Nephron (organoid): ENCODE measurements at regions not wholly inside any gene's neighbourhood (a gene's known extent, or its start where the extent isn't known, plus 50 kb on each side); places are given as distances from the start of the nearest gene placed in this dataset.

Experiments
- H3K27ac Mint-ChIP-seq, 3 experiments: 2 replicates each; pipeline ENCODE4 v1.8.0; 2020; ENCODE audit warnings: mixed read lengths in 3 of 3, mild to moderate bottlenecking in 2 of 3, moderate library complexity in 1 of 3
- H3K27me3 Mint-ChIP-seq: 2 replicates; pipeline ENCODE4 v1.8.0; 2021; ENCODE audit warnings: low read depth, mild to moderate bottlenecking, moderate library complexity, mixed read lengths
- H3K36me3 Mint-ChIP-seq: 2 replicates; pipeline ENCODE4 v1.8.0; 2020; ENCODE audit warnings: low read depth, mixed read lengths
- H3K4me1 Mint-ChIP-seq: 2 replicates; pipeline ENCODE4 v1.8.0; 2020; ENCODE audit warnings: mixed read lengths
- H3K4me3 Mint-ChIP-seq, 3 experiments: 2 replicates each; pipeline ENCODE4 v1.8.0; 2020; ENCODE audit warnings: mild to moderate bottlenecking in 3 of 3, mixed read lengths in 3 of 3, moderate library complexity in 2 of 3
- H3K9me3 Mint-ChIP-seq: 2 replicates; pipeline ENCODE4 v1.8.0; 2020; ENCODE audit warnings: mixed read lengths
- CTCF ChIP-seq, 3 experiments: fragments of 200-600 bp; sonication (generic); IDR thresholded peaks; one replicate each; pipeline ENCODE4 v1.5.0; 2021; ENCODE audit warnings: antibody characterized with exemption in 3 of 3; ENCODE audit not compliant: unreplicated experiment in 3 of 3

- TF ChIP-seq CTCF (IDR thresholded peaks at IDR 0.05; ENCODE audit: unreplicated experiment in 3 of 3): no peak
Measured at GRCh38 chr5:74361406-74362358, 278.8 kb downstream of the ENC1 start.

GRCh38 chr5:74360535-74361210 lies 279.9 kb downstream of the ENC1 start:
- TF ChIP-seq CTCF (IDR thresholded peaks at IDR 0.05; ENCODE audit: unreplicated experiment in 3 of 3): no peak
- no peaks in the 10 kb centered on the region for H3K36me3 Mint-ChIP-seq
- H3K4me1 Mint-ChIP-seq: peaks cover 56% of the 10 kb centered on the region
- H3K27ac Mint-ChIP-seq: peak overlapping the region in 2 of 3 experiments; percentile 54 to 59
- H3K9me3 Mint-ChIP-seq: peaks cover 3% of the 10 kb centered on the region
- peaks cover 7% of the 10 kb centered on the region for H3K27me3 Mint-ChIP-seq
- no peak overlapping the region for H3K4me3 Mint-ChIP-seq

More at GRCh38 chr5:74361406-74362358, 278.8 kb downstream of the ENC1 start:
- no peak overlapping the region for H3K4me3 Mint-ChIP-seq
- H3K4me1 Mint-ChIP-seq: peaks cover 50% of the 10 kb centered on the region
- H3K27me3 Mint-ChIP-seq: peaks cover 7% of the 10 kb centered on the region
- peak overlapping the region in 2 of 3 experiments; percentile 54 to 59 for H3K27ac Mint-ChIP-seq
- H3K9me3 Mint-ChIP-seq: peaks cover 10% of the 10 kb centered on the region
- no peaks in the 10 kb centered on the region for H3K36me3 Mint-ChIP-seq

- Mint-ChIP-seq H3K36me3 (no peaks in the 10 kb centered on the region), H3K4me3 (no peak overlapping the region), H3K9me3 (no peaks in the 10 kb centered on the region), H3K4me1 (peaks cover 56% of the 10 kb centered on the region), H3K27me3 (peaks cover 7% of the 10 kb centered on the region), H3K27ac (peak overlapping the region in 1 of 3 experiments; percentile 41)
- TF ChIP-seq CTCF (IDR thresholded peaks at IDR 0.05; ENCODE audit: unreplicated experiment in 3 of 3): no peak
Measured at GRCh38 chr5:74357827-74358226, 282.7 kb downstream of the ENC1 start.

- Mint-ChIP-seq H3K36me3 (no peaks in the 10 kb centered on the region), H3K27ac (peak overlapping the region in 2 of 3 experiments; percentile 4 to 13), H3K9me3 (peaks cover 4% of the 10 kb centered on the region), H3K4me1 (peaks cover 50% of the 10 kb centered on the region), H3K4me3 (no peak overlapping the region), H3K27me3 (peaks cover 7% of the 10 kb centered on the region)
- no peak for TF ChIP-seq CTCF (IDR thresholded peaks at IDR 0.05; ENCODE audit: unreplicated experiment in 3 of 3)
Measured at GRCh38 chr5:74356009-74356695, 284.4 kb downstream of the ENC1 start.

- Mint-ChIP-seq H3K27ac (peak overlapping the region in 2 of 3 experiments; percentile 24 to 35), H3K36me3 (no peaks in the 10 kb centered on the region), H3K27me3 (peaks cover 7% of the 10 kb centered on the region), H3K9me3 (peaks cover 7% of the 10 kb centered on the region), H3K4me1 (peaks cover 41% of the 10 kb centered on the region), H3K4me3 (no peak overlapping the region)
- TF ChIP-seq CTCF (IDR thresholded peaks at IDR 0.05; ENCODE audit: unreplicated experiment in 3 of 3): no peak
Measured at GRCh38 chr5:74355041-74355824, 285.3 kb downstream of the ENC1 start.
